ENCODE measurements at regions not wholly inside any gene's neighbourhood (a gene's known extent, or its start where the extent isn't known, plus 50 kb on each side); places are given as distances from the start of the nearest gene placed in this dataset.

DNA sequence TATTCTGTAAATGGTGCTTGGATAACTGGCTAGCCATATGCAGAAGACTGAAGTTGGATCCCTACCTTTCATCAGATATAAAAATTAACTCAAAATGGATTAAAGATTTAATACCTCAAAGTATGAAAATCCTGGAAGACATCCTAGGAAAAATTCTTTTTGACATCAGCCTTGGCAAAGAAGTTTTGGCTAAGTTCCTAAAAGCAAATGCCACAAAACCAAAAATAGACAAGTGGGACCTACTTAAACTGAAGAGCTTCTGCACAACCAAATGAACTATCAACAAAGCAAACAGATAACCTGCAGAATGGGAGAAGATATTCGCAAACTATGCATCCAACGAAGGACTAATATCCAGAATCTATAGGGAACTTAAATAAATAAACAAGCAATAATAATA is 60.3 kb upstream of the RIPPLY2 start:
- FAIRE-seq (no peak), DNase-seq (ENCODE audit: insufficient read length, low spot score) (no peak)
- no peak for TF ChIP-seq TAF1 (IDR thresholded peaks at IDR 0.05; ENCODE audit: low read depth, low read length)
- TF ChIP-seq POLR2AphosphoS5 (IDR thresholded peaks at IDR 0.05; ENCODE audit: low read depth, low read length): no peak
- no peak for TF ChIP-seq POLR2A (IDR thresholded peaks at IDR 0.05; ENCODE audit: low read depth, low read length)
- no peak for TF ChIP-seq PAX5 (IDR thresholded peaks at IDR 0.05; ENCODE audit: insufficient read depth, low read length, severe bottlenecking)
- no peak for TF ChIP-seq SPI1 (IDR thresholded peaks at IDR 0.05; ENCODE audit: low read depth, low read length)
- TF ChIP-seq POU2F2 (IDR thresholded peaks at IDR 0.05; ENCODE audit: low read depth, low read length): no peak

DNA sequence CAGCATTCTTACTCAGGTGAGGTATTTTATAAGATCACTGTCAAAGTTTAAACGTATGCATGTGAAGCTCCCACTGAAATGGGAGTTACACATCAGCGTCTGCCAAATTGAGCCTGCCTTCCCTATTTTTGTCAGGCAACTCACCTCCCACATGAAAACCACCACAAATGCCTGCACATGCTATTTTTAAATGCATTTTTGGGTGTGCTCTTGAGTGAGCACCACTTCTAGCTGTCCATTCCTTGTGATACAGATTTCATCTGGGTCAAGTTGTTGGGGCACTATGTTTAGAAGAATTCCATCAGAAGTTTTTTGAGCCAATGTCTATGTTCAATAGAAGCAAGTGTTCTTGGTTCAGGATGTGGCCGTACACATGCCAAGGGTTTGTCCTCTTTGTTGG is 71.7 kb upstream of the RIPPLY2 start:
- TF ChIP-seq POU2F2 (IDR thresholded peaks at IDR 0.05; ENCODE audit: low read depth, low read length) (no peak), PAX5 (IDR thresholded peaks at IDR 0.05; ENCODE audit: insufficient read depth, low read length, severe bottlenecking) (no peak), TAF1 (IDR thresholded peaks at IDR 0.05; ENCODE audit: low read depth, low read length) (no peak), SPI1 (IDR thresholded peaks at IDR 0.05; ENCODE audit: low read depth, low read length) (no peak), POLR2A (IDR thresholded peaks at IDR 0.05; ENCODE audit: low read depth, low read length) (no peak), POLR2AphosphoS5 (IDR thresholded peaks at IDR 0.05; ENCODE audit: low read depth, low read length) (no peak)
- no peak for FAIRE-seq
- DNase-seq (ENCODE audit: insufficient read length, low spot score): no peak

DNA sequence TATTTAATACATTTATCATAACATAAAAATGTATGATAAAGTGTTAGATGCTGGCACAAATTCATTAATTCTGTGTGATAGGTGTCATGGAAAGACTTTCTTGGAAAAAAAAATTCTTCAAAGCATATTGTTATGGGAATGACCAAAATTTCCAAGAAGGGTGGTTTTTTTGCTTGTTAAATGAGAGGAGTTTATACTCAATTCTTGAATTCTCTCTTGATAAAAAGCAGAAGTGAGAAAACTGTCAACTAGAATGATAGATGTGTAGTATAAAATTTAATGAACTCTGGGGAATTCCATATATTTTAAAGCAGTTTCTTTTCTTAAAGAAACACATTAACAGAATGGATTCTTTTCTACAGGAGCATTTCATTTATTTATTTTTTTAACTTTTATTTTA is 62.0 kb upstream of the SNAP91 start:
- DNase-seq (ENCODE audit: insufficient read length, low spot score) (no peak), FAIRE-seq (no peak)
- peak; percentile 87 for TF ChIP-seq SPI1 (IDR thresholded peaks at IDR 0.05; ENCODE audit: low read depth, low read length)
- no peak for TF ChIP-seq POLR2AphosphoS5 (IDR thresholded peaks at IDR 0.05; ENCODE audit: low read depth, low read length)

DNA sequence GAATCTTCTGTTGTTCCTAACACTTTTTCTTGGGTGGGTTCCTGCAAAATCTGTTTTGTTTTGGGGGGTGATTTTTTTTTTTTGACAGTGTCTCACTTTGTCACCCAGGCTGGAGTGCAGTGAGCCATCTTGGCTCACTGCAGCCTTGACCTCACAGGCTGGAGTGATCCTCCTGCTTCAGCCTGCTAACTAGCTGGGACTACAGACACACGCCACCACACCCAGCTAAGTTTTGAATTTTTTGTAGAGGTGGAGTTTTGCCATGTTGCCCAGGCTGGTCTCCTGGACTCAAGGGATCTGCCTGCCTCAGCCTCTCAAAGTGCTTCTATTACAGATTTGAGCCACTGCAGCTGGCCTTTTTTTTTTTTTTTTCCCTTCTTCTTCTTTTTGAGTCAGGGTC is 60.5 kb upstream of the SNAP91 start:
- DNase-seq (ENCODE audit: insufficient read length, low spot score) (no peak), FAIRE-seq (no peak)
- TF ChIP-seq POLR2A (IDR thresholded peaks at IDR 0.05; ENCODE audit: low read depth, low read length): no peak
- TF ChIP-seq POLR2AphosphoS5 (IDR thresholded peaks at IDR 0.05; ENCODE audit: low read depth, low read length): no peak
- TF ChIP-seq SPI1 (IDR thresholded peaks at IDR 0.05; ENCODE audit: low read depth, low read length): no peak
- no peak for TF ChIP-seq TAF1 (IDR thresholded peaks at IDR 0.05; ENCODE audit: low read depth, low read length)
- no peak for TF ChIP-seq PAX5 (IDR thresholded peaks at IDR 0.05; ENCODE audit: insufficient read depth, low read length, severe bottlenecking)
- no peak for TF ChIP-seq POU2F2 (IDR thresholded peaks at IDR 0.05; ENCODE audit: low read depth, low read length)

DNA sequence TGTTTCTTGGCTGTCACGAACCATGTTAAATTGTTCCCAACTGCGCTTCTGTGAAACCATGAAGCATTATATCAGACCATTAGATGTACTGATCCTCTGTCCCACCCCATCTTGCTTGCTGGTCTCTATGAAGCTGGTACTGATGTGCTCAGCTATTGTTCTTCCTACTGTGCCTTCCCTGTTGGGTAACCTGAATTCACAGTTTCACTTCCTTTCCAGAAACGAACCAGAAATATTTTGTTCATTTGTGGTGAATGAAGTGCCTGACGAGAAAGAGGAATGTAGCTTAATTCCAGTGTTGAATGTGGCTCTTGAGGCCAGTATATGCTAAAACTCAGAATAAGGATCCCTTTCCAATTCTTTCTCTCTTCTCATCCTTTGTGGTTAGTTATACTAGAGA is 58.1 kb upstream of the SNAP91 start:
- TF ChIP-seq PAX5 (IDR thresholded peaks at IDR 0.05; ENCODE audit: insufficient read depth, low read length, severe bottlenecking) (no peak), SPI1 (IDR thresholded peaks at IDR 0.05; ENCODE audit: low read depth, low read length) (peak; percentile 84)
- DNase-seq (ENCODE audit: insufficient read length, low spot score) (no peak), FAIRE-seq (no peak)

Data from GM12891 (cell line).